ENCODE measurements at regions not wholly inside any gene's neighbourhood (a gene's known extent, or its start where the extent isn't known, plus 50 kb on each side); places are given as distances from the start of the nearest gene placed in this dataset.
"Not testable (repeated sequence)": the region's sequence is repeated elsewhere in the genome, so short reads cannot be mapped to it uniquely, and the experiment has no call there.

- BruUV-seq (replicated peaks), result no TSS peak
- intact Hi-C loops (cut with micrococcal nuclease; ENCODE audit: unreplicated experiment), result no loop called here
- CTCF ChIA-PET, result no interaction called here
- peaks cover 15% of the 10 kb centered on the region for H3K9me3 Mint-ChIP-seq (ENCODE audit: low read depth, unreplicated experiment)
- no peak for DNase-seq
- no peak overlapping the region for H3K4me3 Mint-ChIP-seq (ENCODE audit: low read depth, unreplicated experiment)
- H3K4me1 Mint-ChIP-seq (ENCODE audit: low read depth, unreplicated experiment), result peaks cover 8% of the 10 kb centered on the region
- TF ChIP-seq, protein P1, sequence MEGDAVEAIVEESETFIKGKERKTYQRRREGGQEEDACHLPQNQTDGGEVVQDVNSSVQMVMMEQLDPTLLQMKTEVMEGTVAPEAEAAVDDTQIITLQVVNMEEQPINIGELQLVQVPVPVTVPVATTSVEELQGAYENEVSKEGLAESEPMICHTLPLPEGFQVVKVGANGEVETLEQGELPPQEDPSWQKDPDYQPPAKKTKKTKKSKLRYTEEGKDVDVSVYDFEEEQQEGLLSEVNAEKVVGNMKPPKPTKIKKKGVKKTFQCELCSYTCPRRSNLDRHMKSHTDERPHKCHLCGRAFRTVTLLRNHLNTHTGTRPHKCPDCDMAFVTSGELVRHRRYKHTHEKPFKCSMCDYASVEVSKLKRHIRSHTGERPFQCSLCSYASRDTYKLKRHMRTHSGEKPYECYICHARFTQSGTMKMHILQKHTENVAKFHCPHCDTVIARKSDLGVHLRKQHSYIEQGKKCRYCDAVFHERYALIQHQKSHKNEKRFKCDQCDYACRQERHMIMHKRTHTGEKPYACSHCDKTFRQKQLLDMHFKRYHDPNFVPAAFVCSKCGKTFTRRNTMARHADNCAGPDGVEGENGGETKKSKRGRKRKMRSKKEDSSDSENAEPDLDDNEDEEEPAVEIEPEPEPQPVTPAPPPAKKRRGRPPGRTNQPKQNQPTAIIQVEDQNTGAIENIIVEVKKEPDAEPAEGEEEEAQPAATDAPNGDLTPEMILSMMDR (IDR thresholded peaks at IDR 0.05; ENCODE audit: unreplicated experiment), result no peak
- no peak overlapping the region for H3K27ac Mint-ChIP-seq (ENCODE audit: unreplicated experiment)
- no peaks in the 10 kb centered on the region for H3K27me3 Mint-ChIP-seq (ENCODE audit: unreplicated experiment)
- H3K36me3 Mint-ChIP-seq (ENCODE audit: insufficient read depth, unreplicated experiment), result no peaks in the 10 kb centered on the region
Observed at GRCh38 chr7:12831024-12831423, 143.6 kb downstream of the ARL4A start.

DNA sequence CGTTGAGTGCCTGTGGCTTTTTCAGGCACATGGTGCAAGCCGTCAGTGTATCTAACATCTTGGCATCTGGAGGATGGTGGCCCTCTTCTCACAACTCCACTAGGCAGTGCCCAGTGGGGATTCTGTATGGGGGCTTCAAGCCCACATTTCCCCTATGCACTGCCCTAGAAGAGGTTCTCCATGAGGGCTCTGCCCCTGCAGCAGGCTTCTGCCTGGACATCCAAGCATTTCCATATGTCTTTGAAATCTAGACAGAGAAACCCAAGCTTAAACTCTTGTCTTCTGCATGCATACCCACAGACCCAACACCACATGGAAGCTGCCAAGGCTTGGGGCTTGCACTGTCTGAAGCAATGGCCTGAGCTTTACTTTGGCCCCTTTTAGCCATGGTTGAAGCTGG is 146.4 kb downstream of the ARL4A start:
- H3K4me1 Mint-ChIP-seq (ENCODE audit: low read depth, unreplicated experiment), result no peaks in the 10 kb centered on the region
- TF ChIP-seq, protein P1 (IDR thresholded peaks at IDR 0.05; ENCODE audit: unreplicated experiment), result no peak
- H3K36me3 Mint-ChIP-seq (ENCODE audit: insufficient read depth, unreplicated experiment), result no peaks in the 10 kb centered on the region
- BruUV-seq (replicated peaks), result no TSS peak
- no peak overlapping the region for H3K4me3 Mint-ChIP-seq (ENCODE audit: low read depth, unreplicated experiment)
- H3K9me3 Mint-ChIP-seq (ENCODE audit: low read depth, unreplicated experiment), result peaks cover 15% of the 10 kb centered on the region
- intact Hi-C loops (cut with micrococcal nuclease; ENCODE audit: unreplicated experiment), result no loop called here
- CTCF ChIA-PET, result interaction anchor here (0.5 kb wide), 1 partner anchor 143 kb away, joined by 3 read pairs; no protein-coding TSS in a partner anchor
- H3K27ac Mint-ChIP-seq (ENCODE audit: unreplicated experiment), result no peak overlapping the region
- no peak for DNase-seq
- no peaks in the 10 kb centered on the region for H3K27me3 Mint-ChIP-seq (ENCODE audit: unreplicated experiment)

GRCh38 chr7:12834782-12835181 is 147.3 kb downstream of the ARL4A start:
- Mint-ChIP-seq H3K27me3 (ENCODE audit: unreplicated experiment) (no peaks in the 10 kb centered on the region), H3K27ac (ENCODE audit: unreplicated experiment) (no peak overlapping the region), H3K4me3 (ENCODE audit: low read depth, unreplicated experiment) (no peak overlapping the region), H3K36me3 (ENCODE audit: insufficient read depth, unreplicated experiment) (no peaks in the 10 kb centered on the region), H3K9me3 (ENCODE audit: low read depth, unreplicated experiment) (peaks cover 15% of the 10 kb centered on the region), H3K4me1 (ENCODE audit: low read depth, unreplicated experiment) (no peaks in the 10 kb centered on the region)
- DNase-seq, result no peak
- CTCF ChIA-PET, result interaction anchor here (0.6 kb wide), 1 partner anchor 72 kb away, joined by 5 read pairs; no protein-coding TSS in a partner anchor
- no TSS peak for BruUV-seq (replicated peaks)
- intact Hi-C loops (cut with micrococcal nuclease; ENCODE audit: unreplicated experiment), result no loop called here
- TF ChIP-seq, protein P1 (IDR thresholded peaks at IDR 0.05; ENCODE audit: unreplicated experiment), result no peak

- DNase-seq, result no peak
- no TSS peak for BruUV-seq (replicated peaks)
- TF ChIP-seq, protein P1 (IDR thresholded peaks at IDR 0.05; ENCODE audit: unreplicated experiment), result no peak
- H3K9me3 Mint-ChIP-seq (ENCODE audit: low read depth, unreplicated experiment), result peaks cover 13% of the 10 kb centered on the region
- no peak overlapping the region for H3K4me3 Mint-ChIP-seq (ENCODE audit: low read depth, unreplicated experiment)
- no peaks in the 10 kb centered on the region for H3K27me3 Mint-ChIP-seq (ENCODE audit: unreplicated experiment)
- intact Hi-C loops (cut with micrococcal nuclease; ENCODE audit: unreplicated experiment), result no loop called here
- H3K36me3 Mint-ChIP-seq (ENCODE audit: insufficient read depth, unreplicated experiment), result no peaks in the 10 kb centered on the region
- H3K4me1 Mint-ChIP-seq (ENCODE audit: low read depth, unreplicated experiment), result no peaks in the 10 kb centered on the region
- CTCF ChIA-PET, result interaction anchor here (1.2 kb wide), 1 partner anchor 29 kb away, joined by 3 read pairs; no protein-coding TSS in a partner anchor
- no peak overlapping the region for H3K27ac Mint-ChIP-seq (ENCODE audit: unreplicated experiment)
Observed at GRCh38 chr7:12839508-12840153, 152.2 kb downstream of the ARL4A start.

- H3K27ac Mint-ChIP-seq (ENCODE audit: unreplicated experiment); intact Hi-C loops (cut with micrococcal nuclease; ENCODE audit: unreplicated experiment); H3K36me3 Mint-ChIP-seq (ENCODE audit: insufficient read depth, unreplicated experiment); H3K4me1 Mint-ChIP-seq (ENCODE audit: low read depth, unreplicated experiment); CTCF ChIA-PET; H3K27me3 Mint-ChIP-seq (ENCODE audit: unreplicated experiment); H3K4me3 Mint-ChIP-seq (ENCODE audit: low read depth, unreplicated experiment); DNase-seq; BruUV-seq (replicated peaks): not testable (repeated sequence)
- peaks cover 19% of the 10 kb centered on the region for H3K9me3 Mint-ChIP-seq (ENCODE audit: low read depth, unreplicated experiment)
Observed at GRCh38 chr7:12844732-12845131, 157.3 kb downstream of the ARL4A start.
